GM12878 (cell line): ENCODE measurements at regions not wholly inside any gene's neighbourhood (a gene's known extent, or its start where the extent isn't known, plus 50 kb on each side); places are given as distances from the start of the nearest gene placed in this dataset.

Experiments
- ATAC-seq: fragments of 200-7000 bp; cut with Tn5 transposase; 3 replicates; pipeline ENCODE4 v1.9.1; 2020; ENCODE audit warnings: mild to moderate bottlenecking, moderate library complexity
- BruUV-seq: library from RNA; stranded (reverse); fragments of 400-500 nt; replicated peaks from 2 replicates; lab custom pipeline; 2021; lab: Mats Ljungman, UMichigan
- CTCF ChIA-PET: fragments of 300-600 bp; sonication (Branson Sonifier 250); formaldehyde crosslinking; extraction: SDS; loops from one replicate; lab custom pipeline; 2021; ENCODE audit warnings: inconsistent platforms; lab: Yijun Ruan, JAX
- POLR2A ChIA-PET: fragments of 350-600 bp; formaldehyde crosslinking; extraction: SDS; loops from one replicate; lab custom pipeline; 2021; ENCODE audit warnings: inconsistent platforms; lab: Charles Lee
- RAD21 ChIA-PET: fragments of 300-600 bp; sonication (Branson Sonifier 250); formaldehyde crosslinking; loops from one replicate; lab custom pipeline; 2023; ENCODE audit warnings: antibody characterized with exemption; ENCODE audit not compliant: unreplicated experiment; lab: Charles Lee
- SMC1A ChIA-PET: fragments of 300-600 bp; sonication (Branson Sonifier 250); formaldehyde crosslinking; loops from one replicate; lab custom pipeline; 2023; ENCODE audit not compliant: unreplicated experiment, uncharacterized antibody; lab: Charles Lee
- DNase-seq: peaks from one replicate; pipeline ENCODE4 v3.0.0-alpha.2; 2011; ENCODE audit warnings: low read depth, low spot score
- FAIRE-seq: peaks from 3 replicates; lab custom pipeline; 2011; peaks lifted over from hg19 to GRCh38; lab: Jason Lieb, UNC
- H2AFZ ChIP-seq: 2 replicates; pipeline ENCODE4 v1.6.0; 2011; ENCODE audit warnings: low read depth, low read length, control low read depth; ENCODE audit not compliant: control insufficient read depth
- H3K27ac ChIP-seq: 2 replicates; pipeline ENCODE4 v1.5.1; 2011; ENCODE audit warnings: control low read depth; ENCODE audit not compliant: control insufficient read depth, insufficient read depth
- H3K27me3 ChIP-seq, 2 experiments: replicated peaks in 1 of 2; 2 replicates each; pipeline versions ENCODE4 v1.6.0 to v1.6.1; 2011; ENCODE audit warnings: low read length in 1 of 2; ENCODE audit not compliant: control insufficient read depth in 2 of 2, insufficient read depth in 2 of 2
- H3K36me3 ChIP-seq, 2 experiments: 2 replicates each; pipeline ENCODE4 v1.5.1; 2011; ENCODE audit warnings: low read length in 1 of 2; ENCODE audit not compliant: control insufficient read depth in 2 of 2, insufficient read depth in 2 of 2
- H3K4me1 ChIP-seq: 2 replicates; pipeline ENCODE4 v1.6.1; 2011; ENCODE audit warnings: mild to moderate bottlenecking, low read length, moderate library complexity, mixed read lengths; ENCODE audit not compliant: control insufficient read depth, insufficient read depth
- H3K4me2 ChIP-seq: 2 replicates; pipeline ENCODE4 v1.6.0; 2011; ENCODE audit warnings: control low read depth; ENCODE audit not compliant: control insufficient read depth, insufficient read depth
- H3K4me3 ChIP-seq: fragments of 200-600 bp; sonication (generic); 2 replicates; pipeline ENCODE4 v1.5.1; 2016
- H3K79me2 ChIP-seq: 2 replicates; pipeline ENCODE4 v1.6.0; 2011; ENCODE audit warnings: low read length; ENCODE audit not compliant: control insufficient read depth, insufficient read depth
- H3K9ac ChIP-seq: 2 replicates; pipeline ENCODE4 v1.8.0; 2011; ENCODE audit warnings: low read length, control low read depth, mixed read lengths; ENCODE audit not compliant: control insufficient read depth, insufficient read depth
- H3K9me3 ChIP-seq: replicated peaks from 3 replicates; pipeline ENCODE4 v1.5.1; 2011; ENCODE audit warnings: mild to moderate bottlenecking, low read length; ENCODE audit not compliant: control insufficient read depth, insufficient read depth
- H4K20me1 ChIP-seq: 2 replicates; pipeline ENCODE4 v1.6.0; 2011; ENCODE audit not compliant: control insufficient read depth, insufficient read depth
- BACH1 ChIP-seq: fragments of 450-650 bp; IDR thresholded peaks from 2 replicates; pipeline ENCODE4 v1.6.1; 2017; ENCODE audit warnings: mild to moderate bottlenecking, borderline replicate concordance
- FOXM1 ChIP-seq: IDR thresholded peaks from 2 replicates; pipeline ENCODE4 v1.6.1; 2012; ENCODE audit warnings: low read depth, mild to moderate bottlenecking, inconsistent platforms, low read length, moderate library complexity
- LARP7 ChIP-seq: fragments of 450-650 bp; IDR thresholded peaks from 2 replicates; pipeline ENCODE4 v1.6.1; 2017; ENCODE audit warnings: mild to moderate bottlenecking
- SMAD1 ChIP-seq: fragments of 450-650 bp; IDR thresholded peaks from 2 replicates; pipeline ENCODE4 v1.6.1; 2018; ENCODE audit warnings: mild to moderate bottlenecking, low read depth; ENCODE audit not compliant: partially characterized antibody
- STAT1 ChIP-seq: fragments of 450-650 bp; conservative IDR thresholded peaks from 2 replicates; pipeline ENCODE4 v1.6.1; 2014; ENCODE audit warnings: antibody characterized with exemption, mild to moderate bottlenecking
- STAT3 ChIP-seq: IDR thresholded peaks from 2 replicates; pipeline ENCODE4 v1.6.1; 2011; ENCODE audit warnings: low read depth, low read length, improper control_type of control experiment
- ZBTB11 ChIP-seq: fragments of 450-650 bp; formaldehyde crosslinking; IDR thresholded peaks from 2 replicates; pipeline ENCODE4 v1.5.0; 2022; ENCODE audit warnings: mild to moderate bottlenecking, missing genetic modification characterization
- ZBTB40 ChIP-seq: fragments of 450-650 bp; IDR thresholded peaks from 2 replicates; pipeline ENCODE4 v1.6.1; 2016; ENCODE audit warnings: mild to moderate bottlenecking, moderate library complexity, borderline replicate concordance
- WGBS: methylation state at CpG from one replicate; pipeline ENCODE4 v1.1.6; 2016; ENCODE audit warnings: low lambda C conversion rate; ENCODE audit not compliant: insufficient replicate concordance, insufficient coverage; ENCODE audit errors: missing lambda C conversion rate; 5-methylcytosine and 5-hydroxymethylcytosine counted together
- in situ Hi-C: fragments of 300-500 bp; cut with MboI; formaldehyde crosslinking; loops from 9 replicates; pipeline ENCODE4 v1.14.3; 2018; ENCODE audit warnings: mixed read lengths
- intact Hi-C: fragments of 100-400 bp; cut with micrococcal nuclease; formaldehyde crosslinking; loops from one replicate; pipeline ENCODE4 v1.14.2; 2022; ENCODE audit not compliant: unreplicated experiment

GRCh38 chr16:80259290-80259805 lies 281.4 kb upstream of the DYNLRB2 start (continued):
- no peak for TF ChIP-seq ZBTB40

GRCh38 chr16:80258407-80258806 lies 282.4 kb upstream of the DYNLRB2 start:
- Histone ChIP-seq H3K4me3 (no peak overlapping the region), H3K27me3 (no peaks in the 10 kb centered on the region)
- FAIRE-seq = no peak
- POLR2A ChIA-PET = no interaction called here
- in situ Hi-C loops = no loop called here
- WGBS = 18% methylated on average over 3 of the region's 3 CpGs
- TF ChIP-seq SMAD1 (no peak), STAT1 (no peak), LARP7 (no peak), BACH1 (no peak), STAT3 (no peak), FOXM1 (no peak), ZBTB11 (CRISPR knock-in tag) (no peak)
- TF ChIP-seq, all 136 proteins: peak for 0
- Histone ChIP-seq H3K27ac (no peak overlapping the region), H3K9ac (no peak overlapping the region), H3K79me2 (no peaks in the 10 kb centered on the region), H3K9me3 (no peaks in the 10 kb centered on the region), H3K36me3 (no peaks in the 10 kb centered on the region), H4K20me1 (no peaks in the 10 kb centered on the region), H3K4me1 (no peaks in the 10 kb centered on the region), H2AFZ (no peak overlapping the region), H3K4me2 (no peak overlapping the region)
- ChIA-PET SMC1A (no interaction called here), RAD21 (no interaction called here), CTCF (no interaction called here)
- no TSS peak for BruUV-seq
- intact Hi-C loops = no loop called here
- ATAC-seq (no peak), DNase-seq (no peak)
